Epithelial cell of prostate (primary cell): ENCODE measurements at regions not wholly inside any gene's neighbourhood (a gene's known extent, or its start where the extent isn't known, plus 50 kb on each side); places are given as distances from the start of the nearest gene placed in this dataset.
"Not testable (repeated sequence)": the region's sequence is repeated elsewhere in the genome, so short reads cannot be mapped to it uniquely, and the experiment has no call there.

Experiments
- DNase-seq: peaks from one replicate; pipeline ENCODE4 v3.0.0-alpha.2; 2011; ENCODE audit warnings: low read depth, low spot score
- H3K27ac ChIP-seq: fragments of 450-650 bp; 2 replicates; pipeline ENCODE4 v1.5.1; 2017; ENCODE audit warnings: mild to moderate bottlenecking

DNA sequence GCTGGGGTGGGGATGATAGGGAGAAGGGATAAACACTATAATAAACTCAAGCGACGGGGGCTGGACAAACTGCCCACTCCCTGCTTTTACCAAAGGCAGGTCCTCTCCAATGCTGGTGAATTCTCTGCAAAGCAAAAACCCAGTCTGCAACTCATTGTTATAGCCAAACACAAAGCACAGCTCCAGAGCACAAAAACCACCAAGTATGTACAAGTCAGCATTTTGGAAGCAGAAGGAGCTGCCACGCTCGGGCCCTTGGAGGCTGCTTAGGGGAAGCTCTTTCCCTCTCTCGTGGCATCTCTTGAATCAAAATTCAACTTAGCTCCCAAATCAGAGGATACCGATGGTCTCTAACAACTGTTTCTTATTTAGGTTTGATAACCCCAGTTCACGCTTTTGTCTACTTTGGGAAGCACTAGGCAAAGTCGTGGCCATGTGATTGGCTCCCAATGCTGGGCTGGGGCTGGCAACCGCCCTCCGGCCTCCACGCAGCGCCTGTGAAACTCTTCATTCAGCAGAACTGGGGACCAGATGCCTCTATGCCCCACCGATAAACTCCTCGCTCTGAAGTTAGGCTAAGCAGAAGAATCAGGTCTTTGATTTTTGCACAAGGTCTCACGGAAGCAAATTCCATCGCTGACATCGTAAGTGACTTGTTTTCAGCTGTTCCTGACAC lies 158.5 kb upstream of the FOXN3 start:
- no peak for DNase-seq
- H3K27ac ChIP-seq: no peak overlapping the region

DNA sequence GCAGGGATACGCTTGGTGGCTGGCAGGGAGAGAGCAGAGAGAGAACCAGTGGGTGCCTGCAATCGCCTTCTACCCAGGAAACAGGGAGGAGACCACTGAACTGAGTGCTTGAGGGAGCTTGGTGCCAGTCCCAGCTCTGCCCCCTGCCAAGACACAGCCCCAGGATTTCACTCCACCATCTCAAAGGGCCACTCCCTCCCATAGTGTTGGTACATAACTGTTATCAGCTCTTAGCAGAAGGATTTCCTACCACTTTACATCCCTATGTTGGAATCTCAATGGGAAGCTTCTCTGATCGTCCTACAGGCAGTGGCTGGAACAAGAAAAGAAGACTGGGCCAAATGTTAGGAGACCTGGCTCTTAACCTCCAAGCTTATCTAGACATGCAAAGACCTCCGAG lies 157.4 kb upstream of the FOXN3 start:
- DNase-seq: no peak
- no peak overlapping the region for H3K27ac ChIP-seq

DNA sequence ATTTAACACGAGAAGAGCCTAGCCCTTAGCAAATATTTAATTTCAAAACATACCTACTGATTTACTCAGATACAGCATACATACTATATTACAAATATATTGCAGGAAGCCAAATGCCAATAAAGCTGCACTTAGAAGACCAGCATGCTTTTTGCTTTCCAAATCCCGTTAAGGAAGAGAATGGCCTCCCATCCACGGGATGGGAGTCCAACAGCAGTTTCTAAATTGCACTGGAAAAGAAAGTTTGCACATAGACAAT lies 156.3 kb upstream of the FOXN3 start:
- DNase-seq: no peak
- H3K27ac ChIP-seq: no peak overlapping the region

DNA sequence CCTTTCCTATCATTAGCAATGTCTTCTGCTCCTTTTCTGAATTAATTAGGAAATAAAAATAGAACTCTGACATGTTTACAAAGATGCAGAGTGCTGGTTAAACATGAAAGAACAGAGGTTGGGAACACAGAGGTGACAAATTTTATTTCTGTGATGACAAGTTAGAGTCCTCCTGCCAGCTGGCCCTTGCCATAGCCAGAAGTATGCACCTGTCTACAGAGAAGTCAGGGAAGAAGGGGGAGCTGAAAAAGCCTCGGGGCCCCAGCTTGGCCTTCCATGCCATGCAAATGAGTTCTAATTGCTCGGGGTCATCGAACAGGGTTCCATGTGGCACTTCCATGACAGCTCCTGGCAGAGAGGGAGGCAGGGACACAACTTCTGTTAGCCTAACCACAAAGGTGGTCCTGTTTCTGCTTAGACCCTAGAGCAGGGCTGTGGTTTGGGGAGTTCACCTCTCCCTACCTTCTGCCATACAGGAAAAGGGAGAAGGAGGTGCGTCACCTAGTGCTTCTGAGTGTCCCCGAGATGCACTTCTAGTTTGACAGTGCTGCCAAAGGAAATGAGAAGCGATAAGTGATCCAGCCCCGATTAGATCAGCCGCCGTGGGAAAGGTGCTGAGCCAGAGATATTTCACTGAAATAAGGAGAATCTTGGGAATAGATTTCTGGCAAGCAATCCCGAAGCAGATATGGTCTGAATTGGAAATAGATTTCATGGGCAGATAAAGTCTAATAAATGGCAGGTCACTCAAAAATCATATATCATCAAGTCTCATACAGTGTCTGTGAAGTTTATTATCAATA lies 155.8 kb upstream of the FOXN3 start:
- no peak overlapping the region for H3K27ac ChIP-seq
- DNase-seq: no peak

DNA sequence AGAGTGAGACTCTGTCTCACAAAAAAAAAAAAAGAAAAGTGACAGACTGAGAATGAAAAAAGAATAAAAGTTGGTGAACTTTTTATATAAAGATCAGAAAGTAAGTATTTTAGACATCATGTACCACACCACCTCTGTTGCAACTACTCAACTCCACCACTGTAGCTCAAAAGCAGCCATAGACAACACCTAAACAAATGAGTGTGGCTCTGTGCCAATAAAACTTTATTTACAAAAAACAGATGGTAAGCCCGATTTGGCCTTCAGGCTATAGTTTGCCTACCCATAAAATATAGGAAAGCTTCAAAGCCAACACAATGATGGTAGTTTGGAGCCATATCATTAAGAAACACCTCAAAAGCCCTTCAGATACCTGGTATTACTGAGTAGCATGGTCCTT lies 154.5 kb upstream of the FOXN3 start:
- no peak for DNase-seq
- H3K27ac ChIP-seq: no peak overlapping the region

DNA sequence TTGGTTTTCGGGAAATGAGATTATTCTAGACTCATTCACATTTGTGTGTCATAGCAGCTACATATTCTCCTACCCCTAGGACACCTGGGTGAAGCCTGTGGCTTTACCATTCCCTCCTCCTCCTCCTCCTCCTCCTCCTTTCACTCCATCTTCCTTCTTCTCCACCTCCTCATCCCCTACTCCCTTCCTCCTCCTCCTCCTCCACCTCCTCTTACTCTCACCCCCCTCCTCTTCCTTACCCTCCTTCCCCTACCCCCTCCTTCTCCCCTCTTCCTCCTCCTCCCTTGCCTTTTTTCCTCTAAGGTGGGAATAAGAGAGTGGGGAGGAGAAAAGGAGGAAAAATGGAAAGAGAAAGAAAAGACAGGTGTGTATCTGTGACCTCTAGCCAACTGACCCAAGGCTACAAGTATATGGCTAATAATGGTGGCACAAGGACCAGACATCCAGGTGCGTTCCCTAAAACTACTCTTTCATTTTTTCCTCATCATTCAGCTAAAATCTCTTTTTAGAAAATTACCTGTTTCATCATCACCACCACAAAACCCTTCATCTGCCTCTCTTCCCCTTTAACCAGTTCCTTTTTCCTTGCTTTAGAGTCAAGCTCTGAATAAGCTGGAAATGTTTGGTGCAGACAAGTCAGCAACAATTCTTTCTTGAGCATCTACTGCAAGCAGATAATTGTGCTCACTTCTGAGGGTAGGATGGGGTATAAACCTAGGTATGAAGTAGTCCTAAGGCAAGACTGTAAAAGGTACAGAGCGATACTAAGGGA lies 149.8 kb upstream of the FOXN3 start:
- no peak overlapping the region for H3K27ac ChIP-seq
- DNase-seq: no peak

DNA sequence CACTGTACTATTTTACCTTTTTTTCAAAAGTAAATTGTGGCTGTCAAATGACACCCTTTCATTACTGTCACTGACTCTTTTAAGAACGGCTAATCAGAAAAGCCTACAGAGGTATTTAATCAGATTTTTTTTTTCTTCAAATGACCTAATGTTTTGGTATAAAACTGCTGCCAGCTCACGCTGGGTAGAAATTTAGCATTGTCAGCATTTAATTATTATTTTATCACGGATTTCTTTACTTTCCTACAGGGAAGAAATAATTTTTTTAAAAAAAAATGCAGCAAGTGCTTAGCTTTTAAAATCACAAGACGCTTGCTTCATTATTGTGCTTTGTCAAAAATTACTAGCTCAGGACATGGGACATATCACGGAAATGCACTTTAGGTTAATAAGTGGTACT lies 149.1 kb upstream of the FOXN3 start:
- DNase-seq: no peak
- no peak overlapping the region for H3K27ac ChIP-seq

DNA sequence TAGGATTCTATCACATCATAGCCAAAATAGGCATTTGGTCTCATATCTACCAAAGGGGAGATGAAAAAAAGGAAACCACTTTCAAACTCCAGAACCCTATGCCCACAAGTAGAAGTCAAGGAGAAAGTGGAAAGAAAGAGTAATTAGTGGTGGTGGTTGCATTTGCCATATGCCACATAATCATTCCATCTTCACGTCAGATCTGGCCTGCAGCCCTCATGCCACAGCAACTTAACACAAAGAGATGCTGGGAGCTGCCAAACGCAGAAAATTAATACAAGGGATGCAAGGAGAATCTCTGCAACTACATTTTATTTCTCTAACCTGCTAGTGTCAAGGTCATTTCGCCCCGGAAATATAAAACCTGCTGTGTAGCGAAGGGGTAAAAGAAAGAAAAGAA lies 148.6 kb upstream of the FOXN3 start:
- H3K27ac ChIP-seq: no peak overlapping the region
- no peak for DNase-seq

DNA sequence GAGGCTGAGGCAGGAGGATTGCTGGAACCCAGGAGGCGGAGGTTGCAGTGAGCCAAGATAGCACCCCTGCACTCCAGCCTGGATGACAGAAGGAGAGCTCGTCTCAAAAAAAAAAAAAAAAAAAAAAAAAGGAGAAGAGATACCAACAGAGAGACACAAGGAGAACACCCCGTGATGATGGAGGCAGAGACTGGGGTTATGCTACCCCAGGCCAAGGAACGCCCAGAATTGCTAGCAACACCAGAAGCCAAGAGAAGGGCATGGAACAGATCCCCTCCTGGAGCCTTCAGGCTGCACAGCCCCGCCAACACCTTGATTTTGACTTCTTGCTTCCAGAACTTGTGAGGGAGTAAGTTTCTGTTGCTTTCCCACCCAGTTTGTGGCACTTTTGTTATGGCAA lies 148.0 kb upstream of the FOXN3 start:
- no peak overlapping the region for H3K27ac ChIP-seq
- DNase-seq: no peak

DNA sequence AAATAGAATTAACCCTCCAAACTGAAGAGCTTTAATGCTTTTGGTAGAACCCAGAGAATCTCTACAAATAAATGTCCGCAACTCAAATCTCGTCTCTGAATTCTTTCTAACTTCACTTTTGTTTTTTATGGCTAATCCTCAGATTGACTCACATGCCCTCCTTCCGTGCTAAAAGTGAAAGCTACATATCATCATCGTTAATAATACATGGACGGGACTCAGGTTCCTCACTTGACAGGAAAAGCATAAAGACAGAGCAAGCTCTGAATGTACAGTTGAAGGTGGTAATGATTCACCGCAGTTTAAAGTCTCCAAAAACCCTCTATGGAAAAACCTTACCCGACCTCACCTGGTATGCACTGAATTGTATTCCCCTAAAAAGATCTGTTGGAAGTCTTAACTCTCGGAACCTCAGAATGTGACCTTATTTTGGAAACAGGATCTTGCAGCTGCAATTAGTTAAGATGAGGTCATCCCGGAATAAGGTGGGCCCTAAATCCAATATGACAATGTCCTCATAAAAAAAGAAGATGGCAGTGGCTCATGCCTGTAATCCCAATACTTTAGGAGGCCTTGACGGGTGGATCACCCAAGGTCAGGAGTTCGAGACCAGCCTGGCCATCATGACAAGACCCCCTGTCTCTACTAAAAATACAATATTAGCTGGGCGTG lies 147.4 kb upstream of the FOXN3 start:
- DNase-seq: no peak
- H3K27ac ChIP-seq: no peak overlapping the region

DNA sequence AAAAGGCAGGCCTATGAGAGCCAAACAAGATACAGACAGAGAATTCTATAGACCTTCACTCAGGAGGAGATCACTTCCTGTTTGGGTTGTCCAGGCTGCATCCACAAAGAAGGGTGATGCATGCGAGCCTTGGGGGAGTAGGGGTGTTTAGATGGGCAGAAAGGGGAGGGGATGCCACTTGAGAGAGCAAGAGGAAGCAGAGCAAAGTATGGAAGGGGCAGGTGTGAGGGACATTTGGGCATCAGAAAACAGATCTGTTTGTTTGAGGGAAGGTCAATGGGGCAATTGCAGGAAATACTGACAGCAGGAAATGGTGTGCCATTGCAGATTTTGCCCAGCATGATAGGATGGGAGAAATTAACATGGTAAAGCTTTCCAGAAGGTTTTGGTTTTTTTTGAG lies 146.4 kb upstream of the FOXN3 start:
- no peak overlapping the region for H3K27ac ChIP-seq
- DNase-seq: no peak

DNA sequence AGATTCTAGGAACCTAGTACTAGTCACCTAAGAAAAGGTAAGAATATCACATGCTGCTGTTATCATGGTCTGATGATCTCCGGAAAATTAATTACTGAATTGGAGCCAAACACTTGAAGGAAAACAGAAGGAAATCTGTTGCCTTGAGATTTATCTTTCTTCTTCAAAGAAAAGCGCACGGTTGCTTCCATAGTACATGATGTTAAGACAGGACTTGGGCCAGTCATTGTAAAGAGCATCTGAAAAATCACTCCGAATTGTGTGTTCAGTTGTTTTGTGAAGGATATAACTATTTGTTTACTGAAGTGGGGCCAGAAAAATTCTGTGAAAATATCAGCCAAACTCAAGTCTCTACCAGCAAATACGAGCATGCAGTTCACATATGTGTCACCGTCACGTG lies 134.9 kb upstream of the FOXN3 start:
- no peak for DNase-seq
- H3K27ac ChIP-seq: no peak overlapping the region

DNA sequence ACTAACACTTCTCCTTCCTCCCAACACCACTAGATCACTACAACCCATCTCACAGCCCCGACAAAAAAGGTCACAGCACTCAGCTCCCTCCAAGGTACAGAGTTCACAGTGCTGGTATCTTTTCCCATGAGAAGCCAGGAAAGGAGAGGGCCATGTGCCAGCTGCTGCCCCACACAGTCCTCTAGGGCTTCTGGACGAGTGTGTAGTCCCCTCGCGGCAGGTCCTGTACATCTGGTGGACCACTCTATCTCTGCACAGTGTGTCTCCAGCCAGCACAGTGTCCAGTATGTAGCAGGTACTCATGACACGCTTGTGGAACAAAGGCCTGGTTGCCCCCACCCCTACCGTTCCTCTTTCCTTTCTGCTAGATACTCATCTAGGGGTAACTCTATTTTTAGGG lies 134.4 kb upstream of the FOXN3 start:
- no peak for DNase-seq
- H3K27ac ChIP-seq: no peak overlapping the region

DNA sequence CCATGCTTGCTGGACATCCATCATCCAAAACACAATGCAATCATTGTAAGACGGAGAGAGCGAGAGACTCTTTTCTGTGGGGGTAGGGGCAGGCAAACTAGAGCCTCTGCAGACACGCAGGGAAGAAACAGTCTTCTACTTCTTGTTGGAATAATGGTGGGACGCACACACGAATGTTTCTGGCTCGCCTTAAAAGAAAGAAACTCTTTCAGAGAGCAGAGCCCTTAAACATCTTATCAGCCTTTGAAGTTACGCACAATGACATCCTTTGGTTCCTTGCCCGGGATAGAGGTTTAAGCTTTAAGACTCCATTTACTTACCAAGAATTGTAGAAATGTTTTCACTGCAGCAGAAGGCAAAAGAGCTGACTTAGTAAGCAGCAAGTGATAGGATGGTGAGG lies 133.8 kb upstream of the FOXN3 start:
- no peak overlapping the region for H3K27ac ChIP-seq
- DNase-seq: no peak

DNA sequence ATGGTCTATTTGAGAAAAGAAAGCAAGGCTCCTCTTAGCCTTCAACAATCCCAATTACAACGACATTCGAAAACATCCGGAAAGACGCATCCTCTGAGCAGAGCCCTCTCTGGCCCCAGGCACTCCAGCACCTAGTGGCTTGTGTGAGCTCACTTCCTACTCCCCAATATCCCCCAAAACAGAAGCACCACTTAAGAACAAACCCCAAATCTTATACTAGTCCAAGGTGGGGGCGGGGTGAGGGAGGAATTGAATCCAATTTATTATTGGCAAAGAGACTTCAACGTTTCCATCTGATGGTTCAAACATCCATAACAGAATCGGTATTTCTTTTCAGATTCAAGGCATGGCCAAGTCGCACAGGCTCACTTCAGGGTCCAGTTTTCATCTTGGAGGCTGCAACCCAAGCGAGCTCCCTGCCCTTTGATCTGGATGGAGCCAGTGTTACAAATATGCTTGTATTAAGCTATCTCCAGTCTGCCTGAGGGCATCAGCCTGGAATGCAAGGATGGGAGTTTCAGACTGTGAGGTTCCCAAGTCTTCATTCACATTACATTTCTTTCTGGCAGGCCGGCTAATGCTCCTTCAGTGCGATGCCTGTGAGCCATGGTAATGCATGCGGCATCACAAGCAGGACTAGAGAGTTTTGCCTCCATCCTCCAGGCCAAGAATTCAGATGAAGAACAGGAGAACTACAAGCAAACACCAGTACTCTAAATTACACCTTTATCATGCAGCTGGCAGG lies 132.5 kb upstream of the FOXN3 start:
- DNase-seq: no peak
- H3K27ac ChIP-seq: no peak overlapping the region

DNA sequence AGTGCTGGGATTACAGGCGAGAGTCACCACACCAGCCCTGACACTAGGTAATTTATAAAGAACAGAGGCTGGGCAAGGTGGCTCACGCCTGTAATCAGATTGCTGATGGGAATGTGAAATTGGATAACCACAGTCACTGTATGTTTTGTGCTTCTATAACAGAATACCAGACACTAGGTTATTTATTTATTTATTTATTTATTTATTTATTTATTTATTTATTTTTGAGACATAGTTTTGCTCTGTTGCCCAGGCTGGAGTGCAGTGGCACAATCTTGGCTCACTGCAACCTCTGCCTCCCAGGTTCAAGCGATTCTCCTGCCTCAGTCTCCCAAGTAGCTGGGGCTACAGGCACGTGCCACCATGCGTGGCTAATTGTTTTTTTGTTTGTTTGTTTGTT lies 130.0 kb upstream of the FOXN3 start:
- not testable (repeated sequence) for DNase-seq, H3K27ac ChIP-seq

DNA sequence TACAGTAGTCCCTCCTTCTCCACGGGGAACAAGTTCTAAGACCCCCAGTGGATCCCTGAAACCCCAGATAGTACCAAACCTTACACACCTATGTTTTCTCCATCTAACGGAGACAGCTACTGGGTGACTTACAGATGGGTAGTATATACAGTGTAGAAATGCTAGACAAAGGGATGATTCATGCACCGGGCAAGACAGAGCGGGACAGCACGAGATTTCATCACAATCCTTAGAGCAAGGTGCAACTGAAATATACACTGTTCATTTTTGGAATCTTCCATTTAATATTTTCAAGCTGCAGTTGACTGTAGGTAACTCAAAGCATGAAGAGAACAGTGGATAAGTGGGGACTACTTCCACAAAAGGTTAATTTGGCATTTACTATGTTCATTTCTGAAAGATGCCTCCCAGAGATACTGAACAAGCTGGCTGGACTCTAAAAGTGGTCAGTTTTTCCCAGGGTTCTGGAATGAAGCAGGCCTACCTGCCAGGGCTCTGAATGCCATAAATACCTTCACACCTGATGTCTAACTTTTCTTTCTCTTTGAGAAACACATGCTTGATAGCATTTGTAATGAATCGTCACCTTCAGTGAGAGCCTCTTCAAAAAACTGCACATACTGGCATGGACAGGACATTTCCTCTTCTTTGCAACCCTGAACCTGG lies 127.7 kb upstream of the FOXN3 start:
- no peak overlapping the region for H3K27ac ChIP-seq
- DNase-seq: peak; percentile 24

DNA sequence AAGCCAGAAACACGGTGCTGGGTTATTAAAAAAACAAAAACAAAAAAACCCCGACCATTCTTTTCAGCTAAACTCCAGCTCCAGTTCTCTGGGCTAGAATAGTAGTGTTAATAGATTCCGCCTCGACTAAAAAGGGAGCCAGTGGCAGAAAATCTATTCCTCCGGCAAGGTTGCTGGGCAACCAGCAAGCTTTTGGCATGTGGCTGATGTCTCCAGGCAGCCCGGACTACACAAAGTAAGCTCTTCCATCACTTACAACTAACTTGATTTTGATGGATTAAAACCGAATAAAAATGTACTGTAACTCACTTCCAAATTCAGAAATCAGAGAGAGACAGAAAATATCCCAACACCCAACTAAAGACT lies 126.4 kb upstream of the FOXN3 start:
- no peak overlapping the region for H3K27ac ChIP-seq
- no peak for DNase-seq

DNA sequence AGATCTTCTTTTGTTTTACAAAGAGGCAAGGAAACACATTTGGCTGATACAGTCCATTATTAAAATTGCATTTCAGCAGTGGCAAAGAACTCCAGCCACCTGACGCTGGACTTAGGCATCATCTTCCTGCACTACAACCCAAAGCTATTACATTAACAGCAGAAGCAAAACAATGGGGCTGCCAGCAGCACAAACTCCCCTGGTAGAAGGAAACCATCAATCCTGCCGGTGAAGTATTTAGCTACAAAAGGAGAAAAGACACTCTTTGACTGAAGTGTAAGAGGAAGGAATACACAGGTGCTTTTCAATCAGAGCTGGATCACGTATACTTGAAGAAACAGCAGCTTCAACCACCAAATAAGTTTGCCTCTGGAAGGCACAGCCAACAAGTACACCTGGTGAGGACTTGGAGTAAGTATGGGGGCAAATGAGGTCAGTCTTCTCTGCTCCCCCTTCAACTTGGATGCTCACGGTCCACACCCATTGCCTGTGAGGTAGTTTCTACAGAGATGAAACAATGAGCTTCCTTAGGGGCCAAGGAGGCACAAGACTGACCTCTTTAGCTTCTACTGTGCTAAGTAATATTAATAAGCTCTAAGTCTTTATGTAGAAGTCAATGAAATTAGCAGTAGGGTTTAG lies 125.9 kb upstream of the FOXN3 start:
- no peak overlapping the region for H3K27ac ChIP-seq
- DNase-seq: no peak
